COR-L47 (cell line): ENCODE measurements at regions not wholly inside any gene's neighbourhood (a gene's known extent, or its start where the extent isn't known, plus 50 kb on each side); places are given as distances from the start of the nearest gene placed in this dataset.

Source experiments
- DNase-seq: peaks from one replicate; lab custom pipeline; 2025; lab: John Stamatoyannopoulos, UW

GRCh38 chr10:111506266-111507034, 429.6 kb downstream of the ADRA2A start:
- no peak for DNase-seq

GRCh38 chr10:111511751-111512150, 434.9 kb downstream of the ADRA2A start:
- DNase-seq: no peak

DNA sequence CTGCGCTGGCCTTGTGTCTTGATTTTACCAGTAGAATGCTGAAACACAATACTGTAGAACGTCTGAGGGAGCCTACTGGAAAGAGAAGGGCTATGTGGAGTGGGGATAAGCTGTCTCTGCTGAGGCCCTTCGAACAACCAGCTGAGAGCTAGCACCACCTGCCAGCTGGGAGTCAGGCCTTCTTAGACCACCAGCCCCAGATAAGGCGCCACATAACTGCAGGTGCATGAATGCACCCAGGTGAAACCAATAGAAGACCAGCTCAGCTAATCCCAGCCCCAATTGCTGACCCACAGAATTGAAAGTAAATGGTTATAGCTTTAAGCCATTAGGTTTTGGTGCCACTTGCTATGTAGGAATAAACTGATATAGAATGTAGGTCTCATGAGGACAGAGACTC, 438.4 kb downstream of the ADRA2A start:
- DNase-seq: no peak

- no peak for DNase-seq
Measured at GRCh38 chr10:111515706-111516105, 438.9 kb downstream of the ADRA2A start.

DNA sequence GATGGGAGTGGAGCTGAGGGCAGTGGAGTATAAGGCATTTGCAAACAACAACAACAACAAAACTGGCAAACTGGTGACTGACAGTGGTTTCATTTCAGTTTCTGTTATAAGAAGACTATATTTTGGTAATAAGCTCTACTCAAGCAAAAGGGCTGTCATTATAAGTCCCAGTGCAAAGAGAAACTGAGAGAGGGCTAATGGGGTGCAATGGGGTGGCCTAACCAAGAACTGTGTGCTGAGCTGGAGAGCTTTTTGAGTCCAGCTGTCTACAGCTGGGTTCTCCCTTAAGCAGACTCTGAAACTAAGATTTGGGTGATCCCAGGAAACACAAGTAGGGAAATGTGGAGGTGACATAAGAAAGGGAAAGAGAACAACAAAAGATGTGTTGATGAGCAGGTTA, 439.3 kb downstream of the ADRA2A start:
- no peak for DNase-seq

DNA sequence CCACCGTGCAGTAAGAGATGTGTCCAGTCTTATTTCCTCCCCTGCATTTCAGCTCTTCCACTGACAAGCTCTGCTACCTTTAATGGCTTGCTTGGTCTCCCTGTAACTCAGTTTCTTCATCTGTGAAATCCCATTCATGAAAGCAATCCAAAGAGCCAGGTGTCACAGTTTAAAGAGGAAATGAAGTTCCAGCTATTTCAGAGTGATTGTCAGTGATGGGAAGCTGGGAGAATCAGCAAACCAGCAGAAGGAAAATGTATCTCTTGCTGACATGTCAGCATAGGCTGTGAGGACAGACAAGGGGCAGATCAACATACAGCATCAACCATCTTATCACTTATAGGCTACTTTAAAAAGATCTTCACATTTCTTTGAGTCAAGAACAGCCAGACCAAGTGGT, 445.3 kb downstream of the ADRA2A start:
- no peak for DNase-seq

DNA sequence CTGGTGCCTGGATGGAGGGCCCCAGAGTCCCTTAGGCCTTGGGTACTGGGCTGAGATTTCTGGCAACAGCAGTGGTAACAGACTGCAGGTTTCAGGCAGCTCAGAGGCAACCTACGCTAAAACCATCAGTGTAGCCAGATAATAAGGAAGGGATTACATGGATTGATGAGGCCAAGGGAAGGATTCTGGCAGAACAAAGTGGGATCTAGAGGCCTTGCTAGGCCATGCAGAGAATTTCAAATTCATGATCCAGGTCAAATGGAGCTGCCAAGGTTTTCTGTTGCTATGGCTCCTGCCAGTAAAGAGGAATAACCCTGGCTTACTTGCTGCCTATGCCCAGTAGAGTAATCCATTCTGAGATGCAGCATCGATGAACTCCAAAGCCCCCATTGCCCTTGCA, 445.7 kb downstream of the ADRA2A start:
- DNase-seq: no peak

DNA sequence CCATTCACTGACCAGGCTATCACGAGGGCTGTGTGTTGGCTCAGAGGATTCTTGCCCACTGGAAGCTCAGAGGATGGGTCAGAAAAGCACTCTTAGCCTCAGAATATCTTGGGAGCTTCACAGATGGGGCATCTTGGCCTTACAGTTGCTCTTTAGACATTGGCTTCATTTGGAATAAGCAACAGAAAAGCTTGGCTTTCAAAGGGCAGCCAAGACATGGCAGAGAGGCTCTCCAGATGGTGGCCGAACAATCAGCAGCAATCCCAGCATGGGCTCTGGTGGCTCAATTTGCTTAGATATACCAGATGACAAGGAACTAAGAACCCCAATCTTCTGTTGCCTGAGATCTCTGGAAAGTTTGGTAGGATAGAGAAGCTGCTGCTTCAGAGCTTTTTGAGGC, 446.2 kb downstream of the ADRA2A start:
- DNase-seq: no peak

DNA sequence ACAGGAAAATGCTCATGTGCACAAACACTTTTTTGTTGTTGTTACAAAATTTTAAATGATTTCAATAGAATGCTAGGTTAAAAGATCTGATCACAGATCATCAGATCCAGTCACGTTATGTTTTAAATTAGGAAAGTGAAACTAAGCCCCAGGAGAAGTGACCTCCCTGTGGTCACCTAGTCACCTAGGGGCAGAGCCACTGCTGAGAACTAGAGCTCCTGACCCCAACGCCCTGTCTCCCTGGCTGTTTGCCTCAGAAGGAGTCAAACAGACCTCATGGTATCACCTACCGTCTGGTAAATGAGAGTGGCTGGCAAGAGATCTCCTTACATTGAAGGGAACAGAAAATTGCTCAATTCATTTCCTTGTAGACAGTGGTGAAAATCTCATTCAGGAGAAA, 447.3 kb downstream of the ADRA2A start:
- DNase-seq: no peak

- peak; percentile 26 for DNase-seq
Measured at GRCh38 chr10:111525696-111526095, 448.9 kb downstream of the ADRA2A start.

GRCh38 chr10:111531690-111532089, 454.9 kb downstream of the ADRA2A start:
- DNase-seq: no peak

- no peak for DNase-seq
Measured at GRCh38 chr10:111532139-111532538, 455.3 kb downstream of the ADRA2A start.

DNA sequence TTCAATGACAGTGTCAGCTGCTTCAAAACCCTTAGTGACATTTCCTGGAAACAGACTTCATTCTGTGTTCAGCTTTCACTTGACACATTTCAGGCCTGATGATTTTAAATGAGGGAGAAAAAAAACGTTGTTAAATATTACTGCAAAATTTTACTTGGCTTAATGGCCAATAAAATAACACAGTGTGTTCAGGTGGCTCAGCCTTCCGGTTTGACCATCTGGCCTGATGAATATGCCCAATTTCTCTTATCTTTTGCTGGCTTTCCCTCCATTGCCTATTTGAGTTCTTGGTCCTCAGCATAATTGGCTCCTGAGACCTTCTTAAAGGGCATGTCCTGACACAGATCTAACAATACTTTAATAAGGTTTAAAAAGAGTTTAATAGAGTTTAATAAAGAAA, 462.4 kb downstream of the ADRA2A start:
- DNase-seq: no peak

DNA sequence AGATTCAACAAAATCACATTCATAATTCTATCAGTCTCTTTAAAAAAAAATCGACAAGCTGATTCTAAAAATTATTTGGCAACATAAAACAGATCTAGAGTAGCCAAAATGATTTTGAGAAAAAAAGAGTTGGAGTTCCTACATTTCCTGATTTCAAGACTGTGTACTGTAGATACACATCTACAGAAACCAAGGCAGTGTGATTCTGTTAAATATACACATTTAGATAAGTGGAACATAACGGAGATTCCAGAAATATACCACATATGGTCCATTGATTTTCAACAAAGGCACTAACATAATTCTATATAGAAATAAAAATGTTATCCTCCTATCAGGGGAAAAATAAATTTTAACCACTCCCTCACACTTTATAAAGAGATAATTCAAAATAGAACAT, 467.0 kb downstream of the ADRA2A start:
- DNase-seq: no peak

DNA sequence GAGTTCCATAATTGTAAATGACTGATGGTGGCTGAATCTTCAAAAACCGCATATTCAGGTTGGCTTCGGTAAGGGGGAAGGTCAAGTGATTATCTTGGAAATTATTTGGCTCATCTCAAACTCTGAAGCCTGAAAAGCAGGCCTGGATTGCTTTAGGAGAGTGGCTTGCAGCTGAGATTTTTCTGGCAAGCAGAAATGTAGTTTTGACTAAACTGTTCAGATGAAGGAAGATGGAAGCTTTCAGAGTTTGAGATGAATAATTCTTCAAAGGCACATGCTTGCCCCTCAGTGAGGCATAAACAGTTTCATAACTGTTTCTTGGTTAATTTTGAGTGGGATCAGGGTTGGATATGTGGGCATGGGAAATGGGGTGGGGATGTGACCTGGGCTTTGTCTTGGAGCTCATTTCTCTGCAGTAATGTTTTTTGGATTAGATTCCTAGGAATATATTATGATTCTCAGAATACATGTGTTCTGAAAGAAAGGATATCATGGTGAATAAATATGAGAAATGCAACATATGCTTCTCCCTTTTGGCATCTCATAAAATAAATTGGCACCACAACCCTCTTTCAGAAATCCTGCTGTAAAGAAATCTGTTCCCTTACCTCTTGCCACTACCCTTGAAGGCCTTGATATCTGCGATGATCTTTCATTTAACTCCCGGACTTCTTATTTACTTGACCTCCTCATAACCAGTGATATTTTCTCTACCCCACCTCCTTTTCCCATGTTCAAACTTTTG, 469.2 kb downstream of the ADRA2A start:
- DNase-seq: no peak

- no peak for DNase-seq
Measured at GRCh38 chr10:111548084-111548726, 471.4 kb downstream of the ADRA2A start.

GRCh38 chr10:111551001-111551400, 474.2 kb downstream of the ADRA2A start:
- no peak for DNase-seq

GRCh38 chr10:111556666-111557065, 479.8 kb downstream of the ADRA2A start:
- no peak for DNase-seq

DNA sequence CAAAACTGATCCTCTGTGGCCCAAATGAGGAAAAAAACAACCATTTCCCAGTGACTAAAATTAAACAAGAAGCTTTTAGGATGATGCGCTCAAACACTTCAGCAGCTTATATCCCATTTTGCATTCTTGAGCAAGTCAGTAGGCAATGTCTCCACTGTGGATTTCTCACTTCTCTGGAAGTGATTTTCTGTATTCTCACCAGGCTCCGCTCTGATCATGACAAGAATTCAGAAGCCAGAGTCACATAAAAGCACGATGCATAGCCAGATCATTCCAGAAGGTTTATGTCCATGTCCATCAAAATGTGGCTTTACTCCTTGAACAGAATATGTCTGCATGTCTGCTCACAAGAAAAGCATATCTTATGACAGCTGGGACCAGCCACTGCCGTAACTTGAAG, 481.4 kb downstream of the ADRA2A start:
- DNase-seq: no peak

GRCh38 chr10:111560027-111560426, 483.2 kb downstream of the ADRA2A start:
- no peak for DNase-seq

DNA sequence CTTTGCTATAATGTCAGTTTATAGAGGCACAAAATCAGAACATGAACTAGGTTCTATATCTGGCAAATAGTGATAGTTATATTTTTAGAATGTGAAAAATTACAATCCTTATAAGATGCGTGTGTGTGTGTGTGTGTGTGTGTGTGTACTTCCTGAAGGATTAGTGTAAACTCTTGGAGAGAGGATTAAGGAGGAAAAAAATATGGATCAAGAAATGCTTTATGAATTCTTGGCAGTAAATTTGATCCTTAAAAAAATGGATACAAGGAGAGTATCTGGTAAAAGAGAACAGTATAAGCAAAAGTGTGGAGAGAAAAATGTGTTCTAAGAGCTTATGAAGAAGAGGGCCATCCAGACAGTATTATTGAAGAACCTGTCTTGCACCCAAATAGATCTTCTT, 484.3 kb downstream of the ADRA2A start:
- no peak for DNase-seq

GRCh38 chr10:111565542-111565941, 488.7 kb downstream of the ADRA2A start:
- no peak for DNase-seq

DNA sequence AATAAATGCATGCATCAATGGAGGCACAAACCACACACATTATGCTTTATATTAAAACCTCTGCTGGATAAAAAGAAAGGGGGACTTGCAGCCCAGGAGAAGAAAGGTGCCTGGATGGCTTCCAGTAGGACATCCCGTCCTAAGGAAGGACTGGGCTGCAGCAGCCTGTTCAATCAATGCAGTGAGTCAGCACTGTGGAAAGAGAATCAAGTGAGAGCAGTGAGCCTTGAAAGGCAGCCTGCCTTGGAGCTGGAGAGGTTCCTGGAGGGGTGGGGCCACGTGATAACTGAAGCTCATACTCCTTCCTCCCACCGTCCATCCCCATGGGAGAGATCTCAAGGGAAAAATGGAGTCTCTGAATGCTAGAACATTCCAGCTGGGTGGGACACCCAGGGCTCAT, 501.2 kb downstream of the ADRA2A start:
- no peak for DNase-seq
